IMR-90 (cell line): ENCODE measurements at regions not wholly inside any gene's neighbourhood (a gene's known extent, or its start where the extent isn't known, plus 50 kb on each side); places are given as distances from the start of the nearest gene placed in this dataset.

Source experiments
- ATAC-seq: fragments of 200-7000 bp; cut with Tn5 transposase; 2 replicates; pipeline ENCODE4 v1.9.1; 2020; ENCODE audit warnings: low read depth, mild to moderate bottlenecking, moderate library complexity
- BruUV-seq: library from RNA; stranded (reverse); fragments of 400-500 nt; replicated peaks from 2 replicates; lab custom pipeline; 2021; lab: Mats Ljungman, UMichigan
- CTCF ChIA-PET: fragments of 300-600 bp; formaldehyde crosslinking; extraction: SDS; loops from one replicate; lab custom pipeline; 2021; ENCODE audit warnings: antibody characterized with exemption; lab: Yijun Ruan, JAX
- POLR2A ChIA-PET: fragments of 300-600 bp; sonication (Branson Sonifier 250); formaldehyde crosslinking; loops from one replicate; lab custom pipeline; 2022; ENCODE audit warnings: antibody characterized with exemption; ENCODE audit not compliant: unreplicated experiment; lab: Charles Lee
- DNase-seq: peaks from one replicate; pipeline ENCODE4 v3.0.0; 2013
- H2AFZ ChIP-seq: replicated peaks from 2 replicates; pipeline ENCODE3; 2013; ENCODE audit warnings: low read length, mild to moderate bottlenecking; ENCODE audit not compliant: poor library complexity
- H2AK5ac ChIP-seq: 2 replicates; pipeline ENCODE4 v1.6.1; 2013; ENCODE audit warnings: low read depth, low read length, inconsistent platforms
- H2AK9ac ChIP-seq: replicated peaks from 2 replicates; pipeline ENCODE3; 2013; ENCODE audit warnings: mild to moderate bottlenecking, low read depth, low read length, moderate library complexity; ENCODE audit not compliant: poor library complexity
- H2BK120ac ChIP-seq: 2 replicates; pipeline ENCODE4 v1.6.1; 2013; ENCODE audit warnings: low read depth, low read length, inconsistent platforms
- H2BK15ac ChIP-seq: 3 replicates; pipeline ENCODE4 v1.6.1; 2013; ENCODE audit warnings: low read depth, low read length, inconsistent platforms
- H2BK20ac ChIP-seq: 2 replicates; pipeline ENCODE4 v1.6.1; 2013; ENCODE audit warnings: low read depth, mild to moderate bottlenecking, inconsistent platforms, low read length, moderate library complexity
- H2BK5ac ChIP-seq: 2 replicates; pipeline ENCODE4 v1.6.1; 2013; ENCODE audit warnings: mild to moderate bottlenecking, low read depth, low read length, inconsistent platforms; ENCODE audit not compliant: poor library complexity, severe bottlenecking
- H3K14ac ChIP-seq: replicated peaks from 2 replicates; pipeline ENCODE4 v1.6.1; 2013; ENCODE audit warnings: low read depth, low read length, inconsistent platforms
- H3K18ac ChIP-seq: 2 replicates; pipeline ENCODE4 v1.6.1; 2013; ENCODE audit warnings: low read depth, low read length, control low read depth
- H3K23ac ChIP-seq: 2 replicates; pipeline ENCODE4 v1.6.1; 2013; ENCODE audit warnings: low read depth, low read length, inconsistent platforms
- H3K27ac ChIP-seq: 2 replicates; pipeline ENCODE4 v1.5.1; 2013; ENCODE audit warnings: mild to moderate bottlenecking, control low read depth, low read length; ENCODE audit not compliant: insufficient read depth
- H3K27me3 ChIP-seq: 2 replicates; pipeline ENCODE4 v1.6.1; 2013; ENCODE audit warnings: low read length; ENCODE audit not compliant: control insufficient read depth, insufficient read depth
- H3K36me3 ChIP-seq: 2 replicates; pipeline ENCODE4 v1.6.1; 2013; ENCODE audit warnings: low read length, mixed read lengths; ENCODE audit not compliant: control insufficient read depth, insufficient read depth
- H3K4ac ChIP-seq: 2 replicates; pipeline ENCODE4 v1.6.1; 2013; ENCODE audit warnings: low read depth, low read length, inconsistent platforms
- H3K4me1 ChIP-seq: 2 replicates; pipeline ENCODE4 v1.6.1; 2013; ENCODE audit warnings: low read length, mixed read lengths; ENCODE audit not compliant: control insufficient read depth, insufficient read depth
- H3K4me2 ChIP-seq: 2 replicates; pipeline ENCODE4 v1.6.1; 2013; ENCODE audit warnings: low read depth, mild to moderate bottlenecking, control low read depth, low read length, moderate library complexity
- H3K4me3 ChIP-seq: 2 replicates; pipeline ENCODE4 v1.5.1; 2013; ENCODE audit warnings: low read depth, mild to moderate bottlenecking, control low read depth, low read length, moderate library complexity; ENCODE audit not compliant: insufficient read depth
- H3K56ac ChIP-seq: 2 replicates; pipeline ENCODE4 v1.6.1; 2013; ENCODE audit warnings: low read length, inconsistent platforms; ENCODE audit not compliant: insufficient read depth; ENCODE audit errors: extremely low read depth
- H3K79me1 ChIP-seq, 2 experiments: 2 replicates each; pipeline ENCODE4 v1.6.1; 2013; ENCODE audit warnings: low read length in 2 of 2, inconsistent platforms in 1 of 2, low read depth in 1 of 2
- H3K9ac ChIP-seq: 2 replicates; pipeline ENCODE4 v1.6.1; 2013; ENCODE audit warnings: low read depth, low read length, control low read depth
- H3K9me1 ChIP-seq: 2 replicates; pipeline ENCODE4 v1.6.1; 2013; ENCODE audit warnings: low read length, inconsistent platforms; ENCODE audit not compliant: insufficient read depth
- H3K9me3 ChIP-seq: 2 replicates; pipeline ENCODE4 v1.6.1; 2013; ENCODE audit warnings: low read length; ENCODE audit not compliant: control insufficient read depth, insufficient read depth
- H4K20me1 ChIP-seq: 2 replicates; pipeline ENCODE4 v1.6.1; 2013; ENCODE audit warnings: low read length, inconsistent platforms; ENCODE audit not compliant: insufficient read depth
- H4K5ac ChIP-seq: 2 replicates; pipeline ENCODE4 v1.6.1; 2013; ENCODE audit warnings: mild to moderate bottlenecking, low read depth, low read length, control low read depth
- H4K8ac ChIP-seq, 2 experiments: 2 replicates each; pipeline ENCODE4 v1.6.1; 2013; ENCODE audit warnings: low read depth in 2 of 2, low read length in 2 of 2, control low read depth in 1 of 2, inconsistent platforms in 1 of 2
- H4K91ac ChIP-seq: 2 replicates; pipeline ENCODE4 v1.6.1; 2013; ENCODE audit warnings: low read depth, low read length, inconsistent platforms; ENCODE audit not compliant: insufficient read depth
- BHLHE40 ChIP-seq: fragments of 150-350 bp; IDR thresholded peaks from 2 replicates; pipeline ENCODE4 v1.6.1; 2016; ENCODE audit warnings: mild to moderate bottlenecking, low read depth, low read length
- CEBPB ChIP-seq: IDR thresholded peaks from 2 replicates; pipeline ENCODE4 v1.6.1; 2012; ENCODE audit warnings: low read depth, low read length, improper control_type of control experiment
- CHD1 ChIP-seq: IDR thresholded peaks from 2 replicates; pipeline ENCODE4 v1.6.1; 2012; ENCODE audit warnings: low read depth, low read length, improper control_type of control experiment
- FOS ChIP-seq: fragments of 150-350 bp; IDR thresholded peaks from 2 replicates; pipeline ENCODE4 v1.6.1; 2016; ENCODE audit warnings: low read depth, low read length
- MAFK ChIP-seq: IDR thresholded peaks from 2 replicates; pipeline ENCODE4 v1.6.1; 2012; ENCODE audit warnings: low read depth, low read length, improper control_type of control experiment
- MAZ ChIP-seq: IDR thresholded peaks from 2 replicates; pipeline ENCODE4 v1.6.1; 2012; ENCODE audit warnings: low read depth, mild to moderate bottlenecking, low read length, improper control_type of control experiment, moderate library complexity, borderline replicate concordance
- MXI1 ChIP-seq: IDR thresholded peaks from 2 replicates; pipeline ENCODE4 v1.6.1; 2012; ENCODE audit warnings: low read depth, mild to moderate bottlenecking, low read length, moderate library complexity, borderline replicate concordance
- NFE2L2 ChIP-seq: fragments of 150-350 bp; IDR thresholded peaks from 2 replicates; pipeline ENCODE4 v1.6.1; 2016; ENCODE audit warnings: low read depth, mild to moderate bottlenecking, low read length
- POLR2A ChIP-seq: IDR thresholded peaks from 2 replicates; pipeline ENCODE4 v1.6.1; 2012; ENCODE audit warnings: mild to moderate bottlenecking, low read depth, low read length
- RAD21 ChIP-seq: IDR thresholded peaks from 2 replicates; pipeline ENCODE4 v1.6.1; 2012; ENCODE audit warnings: low read length, improper control_type of control experiment
- RCOR1 ChIP-seq: IDR thresholded peaks from 2 replicates; pipeline ENCODE4 v1.6.1; 2012; ENCODE audit warnings: mild to moderate bottlenecking, low read length, improper control_type of control experiment; ENCODE audit not compliant: insufficient replicate concordance
- RFX5 ChIP-seq: IDR thresholded peaks from 2 replicates; pipeline ENCODE4 v1.8.0; 2012; ENCODE audit warnings: low read depth, mild to moderate bottlenecking, low read length, moderate library complexity
- SMC3 ChIP-seq: fragments of 150-350 bp; IDR thresholded peaks from 2 replicates; pipeline ENCODE4 v1.6.1; 2016; ENCODE audit warnings: low read depth, mild to moderate bottlenecking, antibody characterized with exemption, low read length, moderate library complexity
- WGBS, 2 experiments: methylation state at CpG; one replicate each; pipeline versions ENCODE4 v1.1.5 to v1.1.7; 2013; ENCODE audit warnings: missing lambda C conversion rate in 2 of 2; ENCODE audit not compliant: insufficient read length in 1 of 2; ENCODE audit errors: extremely low coverage in 2 of 2; 5-methylcytosine and 5-hydroxymethylcytosine counted together
- dilution Hi-C: fragments of 300-500 bp; cut with HindIII; formaldehyde crosslinking; loops from one replicate; pipeline ENCODE4 v1.14.3; 2018; ENCODE audit warnings: low sequenced_read_pairs; ENCODE audit not compliant: unreplicated experiment
- in situ Hi-C: fragments of 300-500 bp; cut with MboI; formaldehyde crosslinking; loops from 3 replicates; pipeline ENCODE4 v1.14.3; 2019; ENCODE audit warnings: low sequenced_read_pairs, inconsistent platforms, mixed read lengths
- intact Hi-C: fragments of 100-400 bp; cut with micrococcal nuclease; formaldehyde crosslinking; loops from 2 replicates; pipeline ENCODE4 v1.10.0; 2022
- TF ChIP-seq, protein P1 (sequence below): fragments of 150-350 bp; IDR thresholded peaks from 2 replicates; pipeline ENCODE4 v1.6.1; 2016; ENCODE audit warnings: low read depth, mild to moderate bottlenecking, low read length, moderate library complexity, borderline replicate concordance
- TF ChIP-seq, protein P2 (sequence below): conservative IDR thresholded peaks from 2 replicates; pipeline ENCODE4 v1.5.1; 2012; ENCODE audit warnings: mild to moderate bottlenecking, low read depth, low read length, improper control_type of control experiment
- TF ChIP-seq, protein P3 (sequence below): fragments of 150-350 bp; IDR thresholded peaks from 2 replicates; pipeline ENCODE4 v1.6.1; 2017; ENCODE audit warnings: mild to moderate bottlenecking, antibody characterized with exemption, low read length, low read depth

DNA sequence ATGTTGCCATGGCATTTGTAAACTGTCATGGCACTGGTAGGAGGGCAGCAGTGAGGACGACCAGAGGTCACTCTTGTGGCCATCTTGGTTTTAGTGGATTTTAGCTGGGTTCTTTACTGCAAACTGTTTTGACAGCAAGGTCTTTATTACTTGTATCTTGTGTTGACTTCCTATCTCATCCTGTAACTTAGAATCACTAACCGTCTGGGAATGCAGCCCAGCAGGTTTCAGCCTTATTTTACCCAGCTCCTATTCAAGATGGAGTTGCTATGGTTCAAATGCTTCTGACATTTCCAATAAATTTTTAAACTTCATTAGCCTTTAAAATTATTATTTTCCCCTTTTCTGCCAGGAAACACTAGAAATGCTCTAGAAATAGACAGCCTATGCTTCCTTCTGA lies 839.1 kb downstream of the NR2F1-AS1 start:
- Histone ChIP-seq H4K20me1 (no peaks in the 10 kb centered on the region), H3K27ac (no peak overlapping the region), H3K9me3 (no peaks in the 10 kb centered on the region), H2AK5ac (no peak overlapping the region), H3K4me2 (no peak overlapping the region), H3K9ac (no peak overlapping the region), H4K91ac (no peak overlapping the region), H4K5ac (no peak overlapping the region), H2BK5ac (no peak overlapping the region), H3K4me3 (no peak overlapping the region), H4K8ac (no peak overlapping the region), H3K27me3 (no peaks in the 10 kb centered on the region), H2AFZ (no peak overlapping the region), H3K4ac (no peak overlapping the region), H2AK9ac (no peak overlapping the region), H3K14ac (no peak overlapping the region), H3K56ac (no peak overlapping the region), H3K23ac (no peak overlapping the region), H3K36me3 (no peaks in the 10 kb centered on the region), H3K9me1 (no peaks in the 10 kb centered on the region), H2BK20ac (no peak overlapping the region), H2BK15ac (no peak overlapping the region), H3K18ac (no peak overlapping the region), H3K79me1 (no peaks in the 10 kb centered on the region), H2BK120ac (no peak overlapping the region), H3K4me1 (no peaks in the 10 kb centered on the region)
- no TSS peak for BruUV-seq
- intact Hi-C loops = no loop called here
- 80% methylated on average over 1 of the region's 2 CpGs; no CpG with 5 or more reads in 1 of the 2 experiments for WGBS, 2 experiments
- POLR2A ChIA-PET = no interaction called here
- in situ Hi-C loops = no loop called here
- CTCF ChIA-PET = no interaction called here
- dilution Hi-C loops = no loop called here
- TF ChIP-seq MAFK (no peak), NFE2L2 (no peak), MAZ (no peak), POLR2A (no peak), FOS (no peak), CHD1 (no peak), MXI1 (no peak), BHLHE40 (no peak), RCOR1 (no peak), CEBPB (no peak), RFX5 (no peak), RAD21 (no peak), SMC3 (no peak)
- TF ChIP-seq, protein P1, sequence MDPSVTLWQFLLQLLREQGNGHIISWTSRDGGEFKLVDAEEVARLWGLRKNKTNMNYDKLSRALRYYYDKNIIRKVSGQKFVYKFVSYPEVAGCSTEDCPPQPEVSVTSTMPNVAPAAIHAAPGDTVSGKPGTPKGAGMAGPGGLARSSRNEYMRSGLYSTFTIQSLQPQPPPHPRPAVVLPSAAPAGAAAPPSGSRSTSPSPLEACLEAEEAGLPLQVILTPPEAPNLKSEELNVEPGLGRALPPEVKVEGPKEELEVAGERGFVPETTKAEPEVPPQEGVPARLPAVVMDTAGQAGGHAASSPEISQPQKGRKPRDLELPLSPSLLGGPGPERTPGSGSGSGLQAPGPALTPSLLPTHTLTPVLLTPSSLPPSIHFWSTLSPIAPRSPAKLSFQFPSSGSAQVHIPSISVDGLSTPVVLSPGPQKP = no peak
- TF ChIP-seq, protein P2, sequence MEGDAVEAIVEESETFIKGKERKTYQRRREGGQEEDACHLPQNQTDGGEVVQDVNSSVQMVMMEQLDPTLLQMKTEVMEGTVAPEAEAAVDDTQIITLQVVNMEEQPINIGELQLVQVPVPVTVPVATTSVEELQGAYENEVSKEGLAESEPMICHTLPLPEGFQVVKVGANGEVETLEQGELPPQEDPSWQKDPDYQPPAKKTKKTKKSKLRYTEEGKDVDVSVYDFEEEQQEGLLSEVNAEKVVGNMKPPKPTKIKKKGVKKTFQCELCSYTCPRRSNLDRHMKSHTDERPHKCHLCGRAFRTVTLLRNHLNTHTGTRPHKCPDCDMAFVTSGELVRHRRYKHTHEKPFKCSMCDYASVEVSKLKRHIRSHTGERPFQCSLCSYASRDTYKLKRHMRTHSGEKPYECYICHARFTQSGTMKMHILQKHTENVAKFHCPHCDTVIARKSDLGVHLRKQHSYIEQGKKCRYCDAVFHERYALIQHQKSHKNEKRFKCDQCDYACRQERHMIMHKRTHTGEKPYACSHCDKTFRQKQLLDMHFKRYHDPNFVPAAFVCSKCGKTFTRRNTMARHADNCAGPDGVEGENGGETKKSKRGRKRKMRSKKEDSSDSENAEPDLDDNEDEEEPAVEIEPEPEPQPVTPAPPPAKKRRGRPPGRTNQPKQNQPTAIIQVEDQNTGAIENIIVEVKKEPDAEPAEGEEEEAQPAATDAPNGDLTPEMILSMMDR = no peak
- TF ChIP-seq, protein P3, sequence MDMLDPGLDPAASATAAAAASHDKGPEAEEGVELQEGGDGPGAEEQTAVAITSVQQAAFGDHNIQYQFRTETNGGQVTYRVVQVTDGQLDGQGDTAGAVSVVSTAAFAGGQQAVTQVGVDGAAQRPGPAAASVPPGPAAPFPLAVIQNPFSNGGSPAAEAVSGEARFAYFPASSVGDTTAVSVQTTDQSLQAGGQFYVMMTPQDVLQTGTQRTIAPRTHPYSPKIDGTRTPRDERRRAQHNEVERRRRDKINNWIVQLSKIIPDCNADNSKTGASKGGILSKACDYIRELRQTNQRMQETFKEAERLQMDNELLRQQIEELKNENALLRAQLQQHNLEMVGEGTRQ = no peak
- ATAC-seq (no peak), DNase-seq (no peak)
